Ureter (tissue), 1 donor: ENCODE measurements at regions not wholly inside any gene's neighbourhood (a gene's known extent, or its start where the extent isn't known, plus 50 kb on each side); places are given as distances from the start of the nearest gene placed in this dataset.
"Not testable (repeated sequence)": the region's sequence is repeated elsewhere in the genome, so short reads cannot be mapped to it uniquely, and the experiment has no call there.

Experiments used
- DNase-seq: peaks from one replicate; pipeline ENCODE4 v3.0.0-alpha.2; 2020; ENCODE audit warnings: low spot score
- donor health status: DM: yes; HTN: yes; CAD: no.

DNA sequence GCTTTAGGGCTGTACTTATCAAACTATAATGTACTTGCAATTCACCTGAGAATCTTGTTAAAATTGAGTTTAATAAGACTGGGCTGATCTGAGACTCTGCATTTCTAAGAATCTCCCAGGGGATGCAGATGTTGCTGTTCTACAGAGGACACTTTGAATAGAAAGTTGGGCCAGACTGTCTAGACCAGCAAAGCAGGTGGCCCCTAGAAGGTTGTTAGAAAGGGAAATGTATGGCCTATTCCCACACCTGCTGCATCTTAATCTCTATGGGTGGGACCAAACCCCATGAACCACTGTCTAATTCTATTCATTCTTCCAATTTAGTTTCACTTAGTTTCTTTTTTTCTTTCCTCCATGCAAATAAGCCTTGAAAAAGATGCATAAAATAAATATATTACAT is 413.2 kb upstream of the TECRL start:
- DNase-seq, result no peak

GRCh38 chr4:64821219-64821976 is 412.1 kb upstream of the TECRL start:
- DNase-seq, result no peak

DNA sequence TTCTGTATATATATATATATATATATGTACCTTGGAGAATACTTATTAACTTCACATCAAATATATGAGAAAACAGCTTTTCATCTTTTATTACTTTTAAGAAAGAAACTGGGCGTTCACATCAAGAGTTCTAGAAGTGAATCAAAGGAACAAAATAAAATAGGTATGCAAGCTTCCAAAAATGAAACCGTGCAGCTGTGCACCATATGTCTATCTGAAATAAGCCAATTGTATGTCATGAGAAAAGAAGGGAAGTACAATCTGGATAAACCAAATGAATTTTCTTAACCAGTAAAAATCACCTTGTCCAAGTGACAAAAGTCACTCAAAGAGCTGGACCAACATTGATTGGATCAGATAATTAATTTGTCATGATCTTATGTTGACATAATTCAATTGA is 405.4 kb upstream of the TECRL start:
- no peak for DNase-seq

- DNase-seq, result no peak
Measured at GRCh38 chr4:64807821-64808220, 398.6 kb upstream of the TECRL start.

DNA sequence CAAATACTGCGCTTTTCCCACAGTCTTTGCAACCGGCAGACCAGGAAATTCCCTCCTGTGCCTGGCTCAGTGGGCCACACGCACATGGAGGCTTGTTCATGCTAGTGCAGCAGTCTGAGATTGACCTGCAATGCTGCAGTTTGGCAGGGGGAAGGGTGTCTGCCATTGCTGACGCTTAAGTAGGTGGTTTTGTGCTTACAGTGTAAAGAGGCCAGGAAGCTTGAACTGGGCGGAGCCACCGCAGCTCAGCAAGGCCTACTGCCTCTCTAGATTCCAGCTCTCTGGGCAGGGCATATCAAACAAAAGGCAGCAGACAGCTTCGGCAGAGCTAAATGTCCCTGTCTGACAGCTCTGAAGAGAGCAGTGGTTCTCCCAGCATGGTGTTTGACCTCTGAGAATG is 390.5 kb upstream of the TECRL start:
- no peak for DNase-seq

DNA sequence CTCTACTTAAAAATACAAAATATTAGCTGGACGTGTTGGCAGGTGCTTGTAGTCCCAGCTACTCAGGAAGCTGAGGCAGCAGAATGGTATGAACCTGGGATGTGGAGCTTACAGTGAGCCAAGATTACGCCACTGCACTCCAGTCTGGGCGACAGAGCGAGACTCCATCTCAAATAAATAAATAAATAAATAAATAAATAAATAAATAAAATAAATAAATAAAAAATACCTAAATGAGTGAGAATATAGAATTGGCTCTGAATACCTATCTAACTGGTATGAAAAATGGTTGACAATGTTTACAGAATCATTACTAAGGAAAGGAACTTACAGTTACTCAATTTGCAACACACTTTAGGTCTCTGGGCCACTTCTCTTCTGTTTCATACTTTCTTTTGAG is 389.6 kb upstream of the TECRL start:
- DNase-seq, result not testable (repeated sequence)

GRCh38 chr4:64796581-64796980 is 387.3 kb upstream of the TECRL start:
- no peak for DNase-seq

DNA sequence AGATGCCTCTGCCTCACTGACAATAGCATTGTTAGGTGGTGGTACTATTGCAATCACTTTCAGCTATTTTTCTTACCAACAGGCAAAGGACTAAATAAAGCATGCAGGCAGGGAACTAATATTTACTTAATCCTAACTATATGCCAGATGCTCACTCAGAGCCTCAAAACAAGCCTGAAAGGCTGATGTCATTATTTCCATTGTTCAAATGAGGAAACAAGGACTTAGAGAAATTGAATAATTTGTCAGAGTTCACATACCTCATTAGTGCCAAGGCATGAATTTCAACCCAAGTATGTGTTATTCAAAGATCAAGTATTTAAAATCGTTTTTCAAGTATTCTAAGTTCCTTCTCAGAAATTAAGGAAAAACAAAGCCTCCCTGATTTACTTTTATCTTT is 374.9 kb upstream of the TECRL start:
- DNase-seq, result no peak

DNA sequence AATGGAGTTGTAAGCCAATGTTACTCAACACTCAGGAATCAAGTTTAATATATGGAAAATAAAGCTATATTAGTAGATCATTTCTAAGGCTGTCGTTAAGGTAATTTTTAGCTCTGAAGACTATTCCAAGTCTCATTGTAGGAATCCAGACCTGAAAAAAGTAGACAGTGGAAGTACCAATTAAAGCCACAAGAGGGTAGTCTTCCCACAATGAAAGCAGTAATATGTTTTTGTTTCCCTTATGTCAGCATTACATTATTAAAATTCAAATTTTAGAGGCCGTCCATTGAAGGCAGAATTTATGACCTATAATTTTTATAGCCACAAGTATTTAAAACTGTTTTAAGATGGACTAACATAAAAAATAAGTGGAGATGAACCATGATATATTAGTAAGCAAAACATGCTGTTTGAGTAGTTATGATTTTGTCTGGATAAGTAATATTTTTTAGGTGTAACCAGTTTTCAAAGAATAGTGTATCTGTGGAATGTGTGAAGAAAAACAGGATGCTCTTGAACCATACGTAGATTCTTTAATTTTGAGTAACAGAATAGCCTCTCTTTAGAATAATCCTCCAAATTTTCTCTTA is 372.6 kb upstream of the TECRL start:
- no peak for DNase-seq

- no peak for DNase-seq
Measured at GRCh38 chr4:64780664-64781063, 371.4 kb upstream of the TECRL start.

GRCh38 chr4:64777286-64777685 is 368.0 kb upstream of the TECRL start:
- no peak for DNase-seq

DNA sequence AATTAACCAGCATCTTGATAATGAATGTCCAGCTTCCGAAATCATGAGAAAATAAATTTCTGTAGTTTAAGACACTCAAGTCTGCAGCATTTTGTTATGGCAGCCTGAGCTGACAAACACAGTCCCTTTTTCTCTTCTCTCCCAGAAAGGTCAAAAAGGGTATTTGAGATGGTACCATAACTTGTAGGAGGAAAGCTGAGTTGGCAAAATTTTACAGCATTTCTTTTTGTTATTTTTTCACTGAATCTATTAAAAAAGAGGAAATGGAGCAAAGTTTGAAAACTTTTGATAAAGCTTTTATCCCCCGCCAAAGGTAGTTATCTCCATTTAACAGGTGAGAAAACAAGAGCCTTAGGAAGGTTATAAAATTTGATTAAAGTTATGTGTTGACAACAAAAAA is 367.6 kb upstream of the TECRL start:
- no peak for DNase-seq

GRCh38 chr4:64774626-64775025 is 365.4 kb upstream of the TECRL start:
- no peak for DNase-seq

DNA sequence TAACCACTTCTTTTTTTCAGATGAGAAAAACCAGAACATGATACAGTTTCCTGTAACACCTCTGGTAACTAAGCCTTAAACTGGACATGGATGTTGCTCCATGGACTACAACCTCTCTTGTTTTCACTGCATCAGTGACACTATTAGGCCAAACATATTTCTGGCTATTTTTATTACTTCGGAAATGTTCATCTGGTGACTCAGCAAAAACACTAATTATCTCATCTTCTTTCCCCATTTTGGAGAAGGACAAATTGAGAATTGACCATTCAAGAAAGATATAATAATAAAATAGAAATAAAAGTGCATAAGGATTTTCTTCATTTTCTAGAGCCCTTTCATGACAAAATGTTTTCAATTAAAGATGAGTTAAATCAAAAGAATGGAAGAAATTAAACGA is 361.9 kb upstream of the TECRL start:
- no peak for DNase-seq

- DNase-seq, result no peak
Measured at GRCh38 chr4:64767547-64767946, 358.3 kb upstream of the TECRL start.

DNA sequence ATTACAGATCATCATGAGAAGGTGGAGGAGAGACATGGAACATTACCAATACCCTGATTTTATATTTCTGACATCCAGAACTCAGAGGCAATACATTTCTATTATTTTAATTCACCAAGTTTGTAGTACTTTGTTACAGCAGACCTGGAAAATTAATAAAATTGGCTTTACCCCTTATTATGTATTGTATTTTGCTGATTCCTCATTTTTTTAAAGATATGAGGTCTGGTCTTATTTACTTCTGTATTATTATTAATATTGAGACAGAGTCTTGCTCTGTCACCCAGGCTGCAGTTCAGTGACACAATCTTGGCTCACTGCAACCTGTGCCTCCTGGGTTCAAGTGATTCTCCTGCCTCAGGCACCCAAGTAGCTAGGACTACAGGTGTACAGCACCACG is 357.3 kb upstream of the TECRL start:
- DNase-seq, result no peak

DNA sequence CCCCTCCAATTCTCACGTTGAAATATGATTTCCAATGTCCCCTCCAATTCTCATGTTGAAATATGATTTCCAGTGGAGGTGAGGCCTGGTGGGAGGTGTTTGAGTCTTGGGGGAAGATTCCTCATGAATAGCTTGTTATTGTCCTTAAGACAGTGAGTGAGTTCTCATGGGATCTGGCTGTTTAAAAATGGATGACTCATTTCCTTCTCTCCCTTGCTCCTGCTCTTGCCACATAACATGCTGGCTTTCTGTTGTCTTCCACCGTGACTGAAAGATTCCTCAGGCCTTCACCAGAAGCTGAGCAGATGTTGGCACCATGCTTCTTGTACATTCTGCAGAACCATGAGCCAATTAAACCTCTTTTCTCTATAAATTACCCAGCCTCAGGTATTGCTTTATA is 346.8 kb upstream of the TECRL start:
- DNase-seq, result no peak

DNA sequence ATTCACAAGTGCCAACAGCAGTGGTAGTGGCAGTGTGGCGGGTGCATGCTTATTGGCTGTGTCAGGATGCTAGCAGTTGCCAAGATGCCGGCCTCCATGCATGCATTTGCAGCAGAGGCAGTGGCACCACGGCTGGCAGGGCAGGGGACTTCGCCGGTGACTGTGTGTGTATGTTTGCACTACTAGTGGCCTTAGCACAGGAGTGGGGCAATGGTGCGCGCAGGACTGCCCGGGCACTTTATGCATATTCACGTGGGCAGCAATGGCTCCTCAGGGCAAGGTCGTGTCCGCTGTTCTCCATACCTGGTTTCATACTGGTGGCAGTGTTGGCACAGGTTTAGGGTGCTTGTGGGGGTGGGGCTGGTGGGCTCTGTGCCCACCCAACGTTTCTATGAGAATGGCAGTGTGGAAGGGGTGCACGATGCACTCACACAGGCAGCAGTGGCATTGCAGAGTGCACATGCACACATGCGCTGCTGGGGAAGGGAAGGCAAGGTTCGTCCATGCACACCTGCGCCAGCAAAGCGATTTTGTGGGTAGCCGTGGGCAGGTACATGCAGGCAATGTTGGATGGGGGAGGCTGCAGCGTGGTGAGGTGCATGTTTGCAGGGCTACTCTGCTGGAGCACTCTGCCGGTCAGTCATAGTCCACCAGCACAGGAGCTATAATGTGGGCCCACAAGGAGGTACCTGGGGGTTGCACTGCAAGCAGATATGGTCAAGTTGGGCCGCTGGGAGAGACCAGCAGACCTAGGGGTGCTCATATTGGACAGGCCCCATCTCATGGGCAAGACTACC is 338.9 kb upstream of the TECRL start:
- no peak for DNase-seq

- DNase-seq, result no peak
Measured at GRCh38 chr4:64738240-64738639, 329.0 kb upstream of the TECRL start.

DNA sequence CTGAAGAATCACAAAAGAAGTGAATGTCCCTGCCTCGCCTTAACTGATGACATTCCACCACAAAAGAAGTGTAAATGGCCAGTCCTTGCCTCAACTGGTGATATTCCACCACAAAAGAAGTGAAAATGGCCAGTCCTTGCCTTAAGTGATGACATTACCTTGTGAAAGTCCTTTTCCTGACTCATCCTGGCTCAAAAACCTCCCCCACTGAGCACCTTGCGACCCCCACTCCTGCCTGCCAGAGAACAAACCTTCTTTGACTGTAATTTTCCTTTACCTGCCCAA is 328.5 kb upstream of the TECRL start:
- not testable (repeated sequence) for DNase-seq

GRCh38 chr4:64737026-64737853 is 328.0 kb upstream of the TECRL start:
- no peak for DNase-seq

DNA sequence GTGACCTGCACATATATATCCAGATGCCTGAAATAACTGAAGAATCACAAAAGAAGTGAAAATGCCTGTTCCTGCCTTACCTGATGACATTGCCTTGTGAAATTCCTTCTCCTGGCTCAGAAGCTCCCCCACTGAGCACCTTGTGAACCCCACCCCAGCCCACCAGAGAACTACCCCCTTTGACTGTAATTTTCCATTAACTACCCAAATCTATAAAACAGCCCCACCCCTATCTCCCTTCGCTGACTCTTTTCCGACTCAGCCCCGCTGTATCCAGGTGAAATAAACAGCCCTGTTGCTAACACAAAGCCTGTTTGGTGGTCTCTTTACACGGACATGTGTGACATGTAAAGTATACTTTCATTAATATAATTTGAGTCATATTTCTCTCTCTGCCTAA is 320.3 kb upstream of the TECRL start:
- no peak for DNase-seq
